HG03575 (cell line): ENCODE measurements at regions not wholly inside any gene's neighbourhood (a gene's known extent, or its start where the extent isn't known, plus 50 kb on each side); places are given as distances from the start of the nearest gene placed in this dataset.
"Not testable (repeated sequence)": the region's sequence is repeated elsewhere in the genome, so short reads cannot be mapped to it uniquely, and the experiment has no call there.

Experiments
- ATAC-seq: cut with Tn5 transposase; IDR thresholded peaks from one replicate; pipeline ENCODE4 v1.9.1; 2021; ENCODE audit not compliant: unreplicated experiment, insufficient number of reproducible peaks, low FRiP score; ENCODE audit errors: extremely low read depth

GRCh38 chr1:73382966-73383365, 815.0 kb downstream of the LRRIQ3 start:
- ATAC-seq: no peak

DNA sequence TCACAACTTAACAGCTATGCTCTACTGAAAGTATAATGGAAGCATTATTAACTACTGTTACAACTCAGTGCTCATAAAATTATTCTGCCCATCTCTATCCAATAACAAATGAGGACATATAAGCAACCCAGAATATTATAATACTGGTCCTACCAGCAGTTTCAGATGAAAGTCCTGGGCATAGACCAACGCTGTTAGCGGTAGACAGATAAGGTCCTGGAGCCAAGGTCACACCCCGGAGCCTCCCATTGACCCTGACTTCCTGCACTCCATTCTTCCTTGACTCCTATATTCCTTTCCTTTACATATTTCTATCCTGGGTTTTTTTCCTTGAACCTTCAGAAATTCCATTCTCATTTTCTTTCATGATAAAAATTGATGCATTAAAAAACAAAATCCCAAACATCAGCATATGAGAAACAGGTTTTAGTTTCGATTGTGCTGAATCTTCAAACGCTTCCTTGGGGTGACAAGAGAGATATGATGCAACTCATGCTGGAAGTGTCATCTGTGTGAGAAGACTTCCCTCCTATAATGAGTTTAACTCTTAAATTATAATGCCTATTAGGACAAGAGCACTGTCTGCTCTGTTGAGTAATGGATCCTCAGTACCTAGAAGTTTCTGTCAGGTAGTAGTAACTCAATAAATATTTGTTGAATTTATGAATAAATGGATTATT, 831.1 kb downstream of the LRRIQ3 start:
- ATAC-seq: no peak

- ATAC-seq: no peak
These were observed 839.0 kb downstream of the LRRIQ3 start for GRCh38 chr1:73359001-73359400.

GRCh38 chr1:73356485-73356884, 841.5 kb downstream of the LRRIQ3 start:
- ATAC-seq: no peak

DNA sequence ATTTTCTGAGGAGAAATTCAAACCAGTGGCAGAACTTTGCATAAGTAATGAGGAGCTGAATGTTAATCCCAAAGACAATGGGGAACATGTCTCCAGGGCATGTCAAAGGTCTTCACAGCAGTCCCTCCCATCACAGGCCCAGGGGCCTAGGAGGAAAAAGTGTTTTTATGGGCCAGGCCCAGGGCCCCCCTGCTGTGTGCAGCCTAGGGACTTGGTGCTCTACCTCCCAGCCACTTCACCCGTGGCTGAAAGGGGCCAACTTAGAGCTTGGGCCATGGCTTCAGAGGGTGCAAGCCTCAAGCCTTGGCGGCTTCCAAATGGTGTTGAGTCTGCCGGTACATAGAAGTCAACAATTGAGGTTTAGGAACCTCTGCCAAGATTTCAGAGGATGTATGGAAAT, 854.0 kb downstream of the LRRIQ3 start:
- no peak for ATAC-seq

DNA sequence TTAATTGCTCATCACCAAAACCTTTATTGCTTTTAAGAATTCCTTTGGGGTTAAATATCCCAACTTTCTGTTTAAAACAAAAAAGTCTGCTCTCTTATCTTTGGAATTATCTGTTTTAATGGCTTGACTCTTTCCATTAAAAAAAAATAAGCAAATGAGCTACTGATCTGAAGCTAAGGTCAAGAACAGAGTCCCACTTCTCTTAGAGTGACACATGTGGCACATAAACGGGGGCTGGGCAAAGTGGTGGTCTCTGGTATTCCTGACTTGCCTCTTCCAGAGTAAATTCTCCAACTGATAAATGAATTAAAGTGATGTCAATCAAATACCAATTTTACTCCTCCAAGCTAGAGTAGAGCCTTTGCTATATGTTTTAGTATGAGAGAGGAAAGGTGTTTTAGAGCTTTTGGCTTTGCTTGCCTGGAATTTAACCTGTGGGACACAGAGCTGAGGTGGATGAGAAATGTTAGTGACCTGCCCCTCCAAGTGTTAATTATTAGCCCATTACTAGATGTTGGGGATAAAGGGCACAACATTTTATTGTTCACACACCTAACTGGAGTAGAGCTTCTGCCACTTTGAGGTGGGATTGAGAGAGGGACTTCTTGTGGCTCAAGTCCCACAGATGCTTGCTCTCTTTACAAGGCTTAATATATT, 864.0 kb downstream of the LRRIQ3 start:
- no peak for ATAC-seq

DNA sequence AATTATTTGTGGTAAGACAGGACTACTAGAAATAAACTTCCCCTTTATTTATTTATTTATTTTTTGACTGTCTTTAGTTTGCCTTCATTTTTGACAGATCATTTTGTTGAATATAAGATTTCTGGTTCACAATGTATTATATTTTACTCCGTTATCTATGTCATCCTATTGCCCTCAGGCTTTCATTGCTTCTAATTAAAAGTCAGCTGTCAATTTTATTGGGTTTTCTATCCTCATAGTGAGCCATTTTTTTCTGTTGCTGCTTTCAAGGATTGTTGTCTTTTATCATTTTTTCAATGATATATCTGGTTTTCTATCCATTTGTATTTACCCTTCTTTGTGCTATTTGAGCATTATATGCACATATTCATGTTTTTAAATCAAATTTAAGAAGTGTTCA, 866.2 kb downstream of the LRRIQ3 start:
- no peak for ATAC-seq

DNA sequence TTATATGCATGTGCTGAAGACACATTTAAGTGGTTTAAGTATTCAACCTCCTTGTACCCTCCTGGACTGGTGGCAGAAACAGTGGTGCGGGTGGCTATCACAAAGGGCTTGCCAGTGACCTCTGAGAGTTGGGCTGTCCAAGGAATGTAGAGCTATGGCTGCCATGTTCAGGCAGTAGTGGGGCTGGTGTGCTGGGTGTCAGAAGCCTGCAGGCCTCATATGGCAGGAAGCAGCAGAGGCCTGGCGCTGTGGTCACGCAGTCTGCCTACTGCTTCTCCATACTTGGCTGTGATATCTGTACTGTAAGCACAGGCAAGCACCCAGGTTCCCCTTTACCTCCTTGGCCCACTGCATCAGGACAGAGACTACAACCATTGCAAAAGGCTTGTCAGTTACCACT, 870.0 kb downstream of the LRRIQ3 start:
- no peak for ATAC-seq

GRCh38 chr1:73327180-73327793, 870.7 kb downstream of the LRRIQ3 start:
- ATAC-seq: no peak

- ATAC-seq: no peak
These were observed 871.3 kb downstream of the LRRIQ3 start for GRCh38 chr1:73326663-73327062.

- no peak for ATAC-seq
These were observed 887.1 kb downstream of the LRRIQ3 start for GRCh38 chr1:73310797-73311381.

- no peak for ATAC-seq
These were observed 890.9 kb downstream of the LRRIQ3 start for GRCh38 chr1:73306899-73307555.

DNA sequence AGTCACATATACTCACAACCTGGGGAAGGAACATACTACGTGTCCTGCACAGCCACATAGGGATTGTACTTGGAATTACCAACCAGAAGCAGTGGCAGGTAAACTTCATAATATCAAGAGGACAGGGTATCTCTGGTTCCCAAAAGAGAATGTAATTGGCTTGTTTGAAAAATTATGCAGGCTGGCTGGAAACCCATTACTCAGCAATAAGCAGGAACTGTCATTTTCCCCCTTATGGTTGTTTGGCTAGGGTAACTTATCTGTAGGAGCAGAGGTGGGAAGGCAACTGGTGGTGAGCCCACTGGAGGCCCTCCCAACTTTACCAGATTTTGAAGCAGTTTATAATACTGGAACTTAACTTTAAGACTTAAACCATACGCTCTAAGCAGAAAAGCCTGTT, 924.1 kb downstream of the LRRIQ3 start:
- ATAC-seq: no peak

DNA sequence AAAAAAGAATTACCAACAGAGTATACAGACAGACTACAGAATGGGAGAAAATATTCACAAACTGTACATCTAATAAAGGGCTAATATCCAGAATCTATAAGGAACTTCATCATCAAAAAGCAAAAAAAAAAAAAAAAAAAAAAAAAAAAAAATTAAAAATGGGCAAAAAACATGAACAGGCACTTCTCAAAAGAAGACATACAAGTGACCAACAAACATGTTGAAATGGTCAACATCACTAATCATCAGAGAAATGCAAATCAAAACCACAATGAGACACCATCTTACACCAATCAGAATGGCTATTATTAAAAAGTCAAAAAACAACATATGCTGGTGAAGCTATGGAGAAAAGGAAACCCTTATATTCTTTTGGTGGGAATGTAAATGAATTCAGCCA, 952.8 kb downstream of the LRRIQ3 start:
- ATAC-seq: not testable (repeated sequence)

DNA sequence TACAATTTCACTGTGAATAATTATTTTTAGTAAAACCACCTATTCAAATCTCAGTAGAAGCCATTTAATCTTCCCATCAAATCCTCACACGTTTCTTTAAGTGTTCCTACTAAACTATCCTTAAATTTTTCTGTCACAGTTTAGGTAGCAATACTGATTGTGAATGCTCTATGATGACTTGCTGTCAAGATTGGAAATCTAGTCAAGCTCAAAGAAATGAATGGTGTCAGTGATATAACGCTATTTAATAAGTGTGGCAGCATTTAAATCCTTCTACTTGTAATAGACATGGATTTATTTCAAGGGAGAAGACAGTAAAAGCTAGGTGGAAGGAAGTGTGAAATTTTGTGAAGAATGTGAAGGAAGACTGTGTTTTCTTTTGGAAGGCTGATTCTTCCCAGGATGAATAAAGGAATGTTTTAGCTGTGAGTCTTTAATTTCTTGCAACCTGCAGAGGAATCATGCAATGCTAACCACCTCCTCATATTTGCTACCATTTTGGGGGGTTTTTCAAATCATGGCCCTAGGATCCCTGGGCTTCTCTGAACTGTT, 936.7 kb upstream of the NEGR1 start:
- no peak for ATAC-seq

DNA sequence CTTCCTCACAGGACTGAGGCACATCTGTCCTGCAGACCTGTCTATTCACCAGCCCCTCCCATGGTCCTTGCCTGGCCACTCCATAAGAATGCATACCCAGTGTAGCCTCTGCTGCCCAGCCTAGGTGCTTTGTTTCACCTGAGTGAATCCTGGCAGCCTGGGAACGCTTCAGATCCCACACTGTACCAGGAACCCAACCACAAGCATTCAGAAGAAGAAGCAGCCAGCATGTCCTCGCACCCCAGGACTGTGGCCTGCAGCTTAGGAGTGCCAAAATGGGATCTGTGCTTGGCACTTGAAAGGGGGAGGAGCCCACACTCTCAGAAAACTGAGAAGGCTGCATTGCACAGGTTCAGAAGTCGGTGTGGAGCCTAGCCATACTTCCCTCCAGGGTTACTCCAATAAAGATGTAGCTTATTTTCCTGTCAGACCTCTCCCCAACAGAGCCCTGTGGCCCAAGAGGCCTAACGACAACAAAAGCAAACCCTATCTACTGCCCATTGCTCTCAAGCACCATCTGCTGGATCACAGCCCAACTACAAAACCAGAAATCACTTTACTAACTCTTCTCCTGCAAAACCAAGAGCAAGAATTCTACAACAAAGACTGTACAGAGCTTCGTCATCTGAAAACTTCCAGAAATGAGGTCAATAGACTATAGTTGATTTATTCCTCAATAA, 923.1 kb upstream of the NEGR1 start:
- ATAC-seq: no peak

DNA sequence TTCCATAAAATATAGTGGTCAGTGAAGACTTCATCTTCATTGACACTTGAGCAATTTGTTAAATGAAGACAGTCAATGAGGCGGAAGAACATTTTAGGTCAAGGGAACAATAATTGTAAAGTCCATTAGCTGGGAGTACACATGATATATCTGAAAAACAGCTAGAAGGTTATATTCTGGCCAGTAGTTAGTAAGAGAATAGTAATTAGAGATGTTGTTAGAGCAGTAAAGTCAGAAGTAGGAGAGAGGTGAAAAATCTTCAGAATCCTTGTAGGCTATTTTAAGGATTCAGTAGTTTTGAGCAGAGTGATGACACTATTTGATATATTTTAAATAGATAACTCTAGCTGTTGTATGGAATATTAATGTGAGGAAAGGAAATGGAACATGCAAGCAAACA, 915.6 kb upstream of the NEGR1 start:
- no peak for ATAC-seq

DNA sequence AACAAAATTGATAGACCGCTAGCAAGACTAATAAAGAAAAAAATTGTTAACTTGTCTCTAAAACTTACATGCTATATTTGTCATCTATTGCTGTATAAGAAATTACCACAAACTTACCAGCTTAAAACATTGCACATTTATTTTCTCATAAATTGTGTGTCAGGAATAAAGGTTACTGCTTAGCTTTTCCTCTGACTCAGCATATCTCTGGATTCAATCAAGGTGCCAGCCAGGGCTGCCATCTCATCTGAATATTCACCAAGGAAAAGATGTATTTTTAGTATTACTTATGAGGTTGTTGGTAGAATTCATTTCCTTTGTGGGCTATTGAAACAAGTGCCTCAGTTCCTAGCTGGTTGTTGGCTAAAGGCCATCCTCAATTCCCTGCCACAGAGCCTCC, 912.6 kb upstream of the NEGR1 start:
- no peak for ATAC-seq

GRCh38 chr1:73183581-73183980, 901.2 kb upstream of the NEGR1 start:
- not testable (repeated sequence) for ATAC-seq
